GM12874 (cell line): ENCODE measurements at regions not wholly inside any gene's neighbourhood (a gene's known extent, or its start where the extent isn't known, plus 50 kb on each side); places are given as distances from the start of the nearest gene placed in this dataset.

Experiments
- CTCF ChIP-seq: IDR thresholded peaks from 2 replicates; pipeline ENCODE4 v1.5.1; 2011; ENCODE audit warnings: low read depth, mild to moderate bottlenecking, control low read depth, low read length, moderate library complexity; ENCODE audit not compliant: insufficient read depth

- no peak for TF ChIP-seq CTCF
Observed at GRCh38 chr20:11553603-11554002, 364.1 kb upstream of the BTBD3 start.

DNA sequence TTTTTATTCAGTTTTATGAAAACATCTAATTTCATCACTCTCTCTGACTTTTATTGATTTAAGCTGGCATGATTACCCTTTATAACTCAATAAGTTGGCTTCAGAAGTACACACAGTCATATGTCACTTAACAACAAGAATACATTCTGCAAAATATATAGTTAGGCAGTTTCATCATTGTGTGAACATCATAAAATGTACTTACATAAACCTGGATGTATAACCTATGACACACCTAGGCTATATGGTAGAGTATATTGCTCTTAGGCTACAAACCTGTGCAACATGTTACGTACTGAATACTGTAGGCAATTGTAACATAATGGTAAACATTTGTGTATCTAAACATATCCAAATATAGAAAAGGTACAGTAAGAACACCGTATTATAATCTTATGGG is 362.2 kb upstream of the BTBD3 start:
- no peak for TF ChIP-seq CTCF

DNA sequence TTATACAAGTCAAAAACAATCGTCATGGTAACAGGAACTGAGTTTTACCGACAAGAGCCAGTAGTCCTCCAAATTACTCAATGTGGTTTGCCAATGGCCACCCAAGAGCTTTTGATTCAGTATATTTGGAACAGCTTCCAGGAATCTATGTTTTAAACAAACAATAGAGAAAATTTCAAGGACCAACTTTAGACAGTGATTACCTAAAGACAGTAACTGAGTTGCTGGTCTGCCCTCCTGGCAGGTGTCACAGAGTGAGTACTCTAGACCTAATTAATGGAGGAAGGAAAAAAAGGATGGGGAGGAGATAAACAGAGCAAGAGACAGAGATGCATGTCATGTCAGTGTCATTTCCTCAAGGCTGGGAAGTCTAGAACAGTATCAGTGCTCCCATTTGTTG is 361.3 kb upstream of the BTBD3 start:
- no peak for TF ChIP-seq CTCF

DNA sequence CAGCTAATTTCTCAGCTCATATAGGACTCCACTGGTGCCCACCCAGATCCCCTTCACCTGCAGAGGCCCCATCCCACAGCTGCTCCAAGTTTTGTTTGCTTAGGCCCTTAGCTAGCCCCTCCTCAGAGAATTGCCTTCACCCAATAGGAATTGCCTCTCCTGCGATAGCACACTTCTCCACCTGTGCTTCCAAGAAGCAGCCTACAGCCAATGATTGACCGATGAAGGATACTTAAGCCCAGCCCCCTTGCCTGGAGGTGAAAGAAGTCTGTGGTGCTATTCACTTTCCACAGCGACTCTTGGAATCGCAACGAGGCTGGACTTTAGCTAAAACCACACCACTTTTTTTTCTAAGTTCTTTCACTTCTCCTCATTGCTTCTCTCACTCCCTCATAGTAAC is 353.2 kb upstream of the BTBD3 start:
- no peak for TF ChIP-seq CTCF

GRCh38 chr20:11569163-11569562 is 348.5 kb upstream of the BTBD3 start:
- no peak for TF ChIP-seq CTCF

DNA sequence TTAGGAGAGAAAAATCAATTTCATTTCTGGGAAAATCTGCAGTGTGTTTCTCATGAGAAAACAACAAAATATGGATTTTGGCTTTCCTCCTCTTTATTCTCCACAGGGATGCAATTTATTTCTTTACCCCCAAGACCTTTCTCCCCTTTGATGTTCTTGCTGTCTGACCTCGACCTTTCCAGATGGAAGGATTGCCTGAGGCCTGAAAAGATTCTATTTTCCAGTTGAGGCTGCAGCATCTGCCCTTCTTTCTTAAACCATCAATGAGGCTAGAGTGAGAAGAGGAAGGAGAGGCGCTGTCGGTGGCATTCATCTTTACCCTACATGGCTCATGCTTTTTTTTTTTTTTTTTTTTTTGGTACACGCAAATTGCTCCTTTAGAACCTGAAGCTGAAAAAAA is 344.2 kb upstream of the BTBD3 start:
- TF ChIP-seq CTCF = no peak

GRCh38 chr20:11581271-11581670 is 336.4 kb upstream of the BTBD3 start:
- TF ChIP-seq CTCF = no peak

- TF ChIP-seq CTCF = no peak
Observed at GRCh38 chr20:11582060-11582459, 335.6 kb upstream of the BTBD3 start.
